Upper lobe of right lung (tissue), 1 donor: ENCODE measurements at regions not wholly inside any gene's neighbourhood (a gene's known extent, or its start where the extent isn't known, plus 50 kb on each side); places are given as distances from the start of the nearest gene placed in this dataset.

ENCODE experiments used
- ATAC-seq: fragments of 200-7000 bp; cut with Tn5 transposase; one replicate; pipeline ENCODE4 v1.9.1; 2020; ENCODE audit warnings: mild to moderate bottlenecking, moderate library complexity
- DNase-seq: peaks from one replicate; pipeline ENCODE4 v3.0.0-alpha.2; 2020
- H3K27ac ChIP-seq: fragments of 200-600 bp; one replicate; pipeline ENCODE4 v1.8.0; 2022
- H3K27me3 ChIP-seq: fragments of 200-600 bp; one replicate; pipeline ENCODE4 v1.8.0; 2022; ENCODE audit warnings: mild to moderate bottlenecking
- H3K36me3 ChIP-seq: fragments of 200-600 bp; one replicate; pipeline ENCODE4 v1.8.0; 2022
- H3K4me1 ChIP-seq: fragments of 200-600 bp; one replicate; pipeline ENCODE4 v1.8.0; 2022
- H3K4me3 ChIP-seq: fragments of 200-600 bp; one replicate; pipeline ENCODE4 v1.8.0; 2022; ENCODE audit warnings: mild to moderate bottlenecking
- H3K9me3 ChIP-seq: fragments of 200-600 bp; one replicate; pipeline ENCODE4 v1.8.0; 2022
- CTCF ChIP-seq: fragments of 200-600 bp; IDR thresholded peaks from one replicate; pipeline ENCODE4 v1.8.0; 2022; ENCODE audit warnings: antibody characterized with exemption
- intact Hi-C: fragments of 100-400 bp; cut with DNase I; formaldehyde crosslinking; loops from one replicate; pipeline ENCODE4 v1.11.0; 2022
- donor health status: DM: no; HTN: yes; CAD: no; lungs with severe emphysema.

GRCh38 chr15:53395871-53396270, 363.6 kb downstream of the WDR72 start:
- H3K27me3 ChIP-seq, result no peaks in the 10 kb centered on the region
- H3K4me3 ChIP-seq, result no peak overlapping the region
- H3K27ac ChIP-seq, result no peak overlapping the region
- no peaks in the 10 kb centered on the region for H3K36me3 ChIP-seq
- ATAC-seq, result no peak
- no peaks in the 10 kb centered on the region for H3K9me3 ChIP-seq
- H3K4me1 ChIP-seq, result no peaks in the 10 kb centered on the region
- DNase-seq, result no peak
- intact Hi-C loops, result no loop called here
- TF ChIP-seq CTCF, result no peak

GRCh38 chr15:53390549-53390948, 368.9 kb downstream of the WDR72 start:
- no peaks in the 10 kb centered on the region for H3K9me3 ChIP-seq
- H3K4me3 ChIP-seq, result no peak overlapping the region
- H3K4me1 ChIP-seq, result no peaks in the 10 kb centered on the region
- no peaks in the 10 kb centered on the region for H3K36me3 ChIP-seq
- ATAC-seq, result no peak
- no peak for TF ChIP-seq CTCF
- H3K27me3 ChIP-seq, result no peaks in the 10 kb centered on the region
- DNase-seq, result no peak
- no peak overlapping the region for H3K27ac ChIP-seq
- intact Hi-C loops, result no loop called here

GRCh38 chr15:53389271-53390037, 370.0 kb downstream of the WDR72 start:
- Histone ChIP-seq H3K36me3 (no peaks in the 10 kb centered on the region), H3K4me3 (no peak overlapping the region), H3K27ac (no peak overlapping the region), H3K27me3 (no peaks in the 10 kb centered on the region), H3K9me3 (no peaks in the 10 kb centered on the region), H3K4me1 (no peaks in the 10 kb centered on the region)
- intact Hi-C loops, result no loop called here
- TF ChIP-seq CTCF, result no peak
- DNase-seq, result no peak
- ATAC-seq, result no peak

GRCh38 chr15:53384417-53384816, 375.0 kb downstream of the WDR72 start:
- ATAC-seq, result peak; percentile 45
- no peaks in the 10 kb centered on the region for H3K4me1 ChIP-seq

GRCh38 chr15:53378096-53378800, 381.2 kb downstream of the WDR72 start:
- H3K27ac ChIP-seq, result no peak overlapping the region
- no peak overlapping the region for H3K4me3 ChIP-seq
- ATAC-seq, result no peak
- no peaks in the 10 kb centered on the region for H3K36me3 ChIP-seq
- H3K4me1 ChIP-seq, result no peaks in the 10 kb centered on the region
- no peak for DNase-seq
- TF ChIP-seq CTCF, result no peak
- intact Hi-C loops, result no loop called here
- H3K27me3 ChIP-seq, result no peaks in the 10 kb centered on the region
- no peaks in the 10 kb centered on the region for H3K9me3 ChIP-seq

More at GRCh38 chr15:53384417-53384816, 375.0 kb downstream of the WDR72 start:
- DNase-seq, result peak; percentile 62
- no peaks in the 10 kb centered on the region for H3K36me3 ChIP-seq
- H3K4me3 ChIP-seq, result no peak overlapping the region
- H3K27me3 ChIP-seq, result no peaks in the 10 kb centered on the region
- no peak overlapping the region for H3K27ac ChIP-seq
- no peaks in the 10 kb centered on the region for H3K9me3 ChIP-seq
- TF ChIP-seq CTCF, result peak; percentile 15
- intact Hi-C loops, result no loop called here
